ENCODE measurements at regions not wholly inside any gene's neighbourhood (a gene's known extent, or its start where the extent isn't known, plus 50 kb on each side); places are given as distances from the start of the nearest gene placed in this dataset.

GRCh38 chr1:42033629-42034028 is 114.9 kb upstream of the HIVEP3 start:
- no peak for DNase-seq

GRCh38 chr1:42017730-42018129 is 99.0 kb upstream of the HIVEP3 start:
- no peak for DNase-seq

- DNase-seq: no peak
Observed at GRCh38 chr1:42017259-42017658, 98.5 kb upstream of the HIVEP3 start.

GRCh38 chr1:42014823-42015222 is 96.1 kb upstream of the HIVEP3 start:
- no peak for DNase-seq

- DNase-seq: no peak
Observed at GRCh38 chr1:42013881-42014470, 95.3 kb upstream of the HIVEP3 start.

- no peak for DNase-seq
Observed at GRCh38 chr1:42012852-42013251, 94.1 kb upstream of the HIVEP3 start.

- no peak for DNase-seq
Observed at GRCh38 chr1:42010381-42010780, 91.7 kb upstream of the HIVEP3 start.

GRCh38 chr1:42008264-42008663 is 89.5 kb upstream of the HIVEP3 start:
- DNase-seq: no peak

- no peak for DNase-seq
Observed at GRCh38 chr1:42006836-42007235, 88.1 kb upstream of the HIVEP3 start.

- DNase-seq: no peak
Observed at GRCh38 chr1:42006093-42006492, 87.4 kb upstream of the HIVEP3 start.

GRCh38 chr1:42005530-42005929 is 86.8 kb upstream of the HIVEP3 start:
- DNase-seq: no peak

GRCh38 chr1:42004860-42005259 is 86.1 kb upstream of the HIVEP3 start:
- no peak for DNase-seq

GRCh38 chr1:42004322-42004721 is 85.6 kb upstream of the HIVEP3 start:
- DNase-seq: no peak

GRCh38 chr1:42003433-42003832 is 84.7 kb upstream of the HIVEP3 start:
- DNase-seq: no peak

- DNase-seq: no peak
Observed at GRCh38 chr1:42002220-42002619, 83.5 kb upstream of the HIVEP3 start.

GRCh38 chr1:42000766-42001165 is 82.0 kb upstream of the HIVEP3 start:
- no peak for DNase-seq

GRCh38 chr1:41999884-42000283 is 81.2 kb upstream of the HIVEP3 start:
- no peak for DNase-seq

GRCh38 chr1:41998250-41998649 is 79.5 kb upstream of the HIVEP3 start:
- no peak for DNase-seq

GRCh38 chr1:41997153-41997552 is 78.4 kb upstream of the HIVEP3 start:
- DNase-seq: no peak

- DNase-seq: no peak
Observed at GRCh38 chr1:41995441-41996130, 76.9 kb upstream of the HIVEP3 start.

- no peak for DNase-seq
Observed at GRCh38 chr1:41994195-41994894, 75.6 kb upstream of the HIVEP3 start.

- no peak for DNase-seq
Observed at GRCh38 chr1:41983451-41983850, 64.7 kb upstream of the HIVEP3 start.

- DNase-seq: no peak
Observed at GRCh38 chr1:41981796-41982195, 63.1 kb upstream of the HIVEP3 start.
